HepG2 (cell line): ENCODE measurements at regions not wholly inside any gene's neighbourhood (a gene's known extent, or its start where the extent isn't known, plus 50 kb on each side); places are given as distances from the start of the nearest gene placed in this dataset.

ENCODE experiments used
- ATAC-seq: fragments of 200-7000 bp; cut with Tn5 transposase; 3 replicates; pipeline ENCODE4 v1.9.1; 2020; ENCODE audit warnings: mild to moderate bottlenecking, moderate library complexity
- BruUV-seq: library from RNA; stranded (reverse); fragments of 400-500 nt; replicated peaks from 2 replicates; lab custom pipeline; 2021; lab: Mats Ljungman, UMichigan
- CTCF ChIA-PET: fragments of 300-600 bp; formaldehyde crosslinking; extraction: SDS; loops from one replicate; lab custom pipeline; 2021; ENCODE audit warnings: low total read pairs, inconsistent platforms, low intra/inter-chr PET ratio; lab: Yijun Ruan, JAX
- POLR2A ChIA-PET: fragments of 350-600 bp; sonication (Branson Sonifier 250); formaldehyde crosslinking; loops from one replicate; lab custom pipeline; 2020; ENCODE audit warnings: antibody characterized with exemption, inconsistent platforms; lab: Yijun Ruan, JAX
- DNase-seq: peaks from one replicate; pipeline ENCODE4 v3.0.0-alpha.2; 2015; ENCODE audit warnings: low spot score
- FAIRE-seq: peaks from 3 replicates; lab custom pipeline; 2011; peaks lifted over from hg19 to GRCh38; lab: Jason Lieb, UNC
- H2AFZ ChIP-seq: one replicate; pipeline ENCODE4 v1.6.1; 2011; ENCODE audit warnings: low read length, inconsistent platforms
- H3K27ac ChIP-seq: fragments of 300-600 bp; 3 replicates; pipeline ENCODE4 v1.8.0; 2011; ENCODE audit warnings: mixed run types, mild to moderate bottlenecking, mixed read lengths, low read length, inconsistent platforms; ENCODE audit not compliant: insufficient read depth; ENCODE audit errors: extremely low read length
- H3K27me3 ChIP-seq, 2 experiments: fragments of 200-600 bp in 1 of 2; 2 replicates in 1 of 2; 3 replicates in 1 of 2; pipeline versions ENCODE4 v1.6.0 to v1.8.0; 2011; ENCODE audit warnings: low read length in 2 of 2, mild to moderate bottlenecking in 2 of 2, moderate library complexity in 2 of 2, inconsistent platforms in 1 of 2; ENCODE audit not compliant: insufficient read depth in 2 of 2, control insufficient read depth in 1 of 2
- H3K36me3 ChIP-seq, 2 experiments: fragments of 200-600 bp in 1 of 2; replicated peaks in 1 of 2; 2 replicates in 1 of 2; 3 replicates in 1 of 2; pipeline versions ENCODE4 v1.5.1 to v1.8.0; 2011; ENCODE audit warnings: low read length in 2 of 2, inconsistent platforms in 1 of 2; ENCODE audit not compliant: insufficient read depth in 2 of 2, control insufficient read depth in 1 of 2
- H3K4me1 ChIP-seq: 2 replicates; pipeline ENCODE4 v1.5.1; 2012; ENCODE audit warnings: low read length, inconsistent platforms; ENCODE audit not compliant: insufficient read depth
- H3K4me2 ChIP-seq: 2 replicates; pipeline ENCODE4 v1.6.0; 2011; ENCODE audit warnings: low read depth, low read length, inconsistent platforms
- H3K4me3 ChIP-seq, 3 experiments: fragments of 200-600 bp in 1 of 3; sonication (generic), shearing (Covaris generic) in 1 of 3; replicated peaks in 1 of 3; 2 replicates each; pipeline ENCODE4 v1.5.1; 2011 to 2016; ENCODE audit warnings: low read length in 3 of 3, inconsistent platforms in 2 of 3, low read depth in 2 of 3, mild to moderate bottlenecking in 2 of 3, control low read depth in 1 of 3, mixed read lengths in 1 of 3; ENCODE audit not compliant: insufficient read depth in 1 of 3
- H3K79me2 ChIP-seq: one replicate; pipeline ENCODE4 v1.6.1; 2011; ENCODE audit warnings: low read length, inconsistent platforms; ENCODE audit not compliant: insufficient read depth
- H3K9ac ChIP-seq: 2 replicates; pipeline ENCODE4 v1.6.0; 2011; ENCODE audit warnings: mild to moderate bottlenecking, low read depth, low read length, inconsistent platforms; ENCODE audit not compliant: insufficient read depth
- H3K9me3 ChIP-seq: 2 replicates; pipeline ENCODE4 v1.5.1; 2012; ENCODE audit warnings: mild to moderate bottlenecking, low read length
- H4K20me1 ChIP-seq: 2 replicates; pipeline ENCODE4 v1.6.0; 2011; ENCODE audit warnings: inconsistent platforms, mild to moderate bottlenecking, low read length, moderate library complexity; ENCODE audit not compliant: insufficient read depth
- ATF7 ChIP-seq, 2 experiments: fragments of 450-650 bp in 1 of 2; sonication (generic) in 1 of 2; formaldehyde crosslinking in 1 of 2; IDR thresholded peaks; 2 replicates each; pipeline versions ENCODE4 v1.4.0 to v1.6.1; 2016 to 2020; ENCODE audit warnings: antibody characterized with exemption in 1 of 2, mild to moderate bottlenecking in 1 of 2, missing genetic modification reagents in 1 of 2
- ATM ChIP-seq: fragments of 450-650 bp; IDR thresholded peaks from 2 replicates; pipeline ENCODE4 v1.7.1; 2017; ENCODE audit warnings: mild to moderate bottlenecking, borderline replicate concordance
- HIVEP1 ChIP-seq: sonication (generic); formaldehyde crosslinking; IDR thresholded peaks from 2 replicates; pipeline ENCODE4 v1.4.0; 2020; ENCODE audit warnings: mild to moderate bottlenecking, missing genetic modification reagents
- NBN ChIP-seq: fragments of 450-650 bp; conservative IDR thresholded peaks from 2 replicates; pipeline ENCODE4 v1.6.1; 2017
- NFATC3 ChIP-seq: sonication (generic); formaldehyde crosslinking; IDR thresholded peaks from 2 replicates; pipeline ENCODE4 v1.5.1; 2020; ENCODE audit warnings: mild to moderate bottlenecking, missing genetic modification reagents
- RCOR2 ChIP-seq: IDR thresholded peaks from 2 replicates; pipeline ENCODE4 v1.6.1; 2016; ENCODE audit warnings: missing biosample characterization, missing genetic modification reagents
- ZFP36 ChIP-seq: fragments of 150-350 bp; IDR thresholded peaks from 2 replicates; pipeline ENCODE4 v1.6.1; 2018; ENCODE audit warnings: borderline replicate concordance, low read length, low read depth; ENCODE audit not compliant: partially characterized antibody
- ZNF24 ChIP-seq: fragments of 450-650 bp; IDR thresholded peaks from 2 replicates; pipeline ENCODE4 v1.6.1; 2017; ENCODE audit warnings: antibody characterized with exemption, mild to moderate bottlenecking
- ZNF331 ChIP-seq: sonication (generic); formaldehyde crosslinking; IDR thresholded peaks from 2 replicates; pipeline ENCODE4 v1.4.0; 2020; ENCODE audit warnings: missing genetic modification reagents
- ZNF33B ChIP-seq: sonication (generic); formaldehyde crosslinking; IDR thresholded peaks from 2 replicates; pipeline ENCODE4 v1.5.1; 2020; ENCODE audit warnings: mild to moderate bottlenecking, missing genetic modification reagents
- ZNF629 ChIP-seq: sonication (generic); formaldehyde crosslinking; conservative IDR thresholded peaks from 2 replicates; pipeline ENCODE4 v1.5.0; 2020; ENCODE audit warnings: missing genetic modification reagents
- WGBS: methylation state at CpG from one replicate; pipeline ENCODE4 v1.1.6; 2017; ENCODE audit warnings: low lambda C conversion rate; 5-methylcytosine and 5-hydroxymethylcytosine counted together
- in situ Hi-C: cut with HindIII; loops from 2 replicates; pipeline ENCODE4 v1.10.0; 2017; ENCODE audit warnings: low pct_unique_long_range_greater_than_20kb; ENCODE audit not compliant: extremely low pct_ligation_motif_present
- intact Hi-C: fragments of 100-400 bp; cut with micrococcal nuclease; formaldehyde crosslinking; loops from one replicate; pipeline ENCODE4 v1.10.0; 2022; ENCODE audit not compliant: unreplicated experiment
- TF ChIP-seq, protein P1 (sequence below): sonication (generic); formaldehyde crosslinking; IDR thresholded peaks from 2 replicates; pipeline ENCODE4 v1.4.0; 2020; ENCODE audit warnings: missing genetic modification reagents, borderline replicate concordance
- TF ChIP-seq, protein P2 (sequence below): sonication (generic); formaldehyde crosslinking; IDR thresholded peaks from 2 replicates; pipeline ENCODE4 v1.5.1; 2020; ENCODE audit warnings: mild to moderate bottlenecking, missing genetic modification reagents, borderline replicate concordance
- TF ChIP-seq, protein P3 (sequence below): sonication (generic); formaldehyde crosslinking; IDR thresholded peaks from 2 replicates; pipeline ENCODE4 v1.4.0; 2020; ENCODE audit warnings: missing genetic modification reagents, borderline replicate concordance
- TF ChIP-seq, protein P4 (sequence below): sonication (generic); formaldehyde crosslinking; IDR thresholded peaks from 2 replicates; pipeline ENCODE4 v1.8.1; 2023; ENCODE audit warnings: mild to moderate bottlenecking, missing genetic modification reagents

DNA sequence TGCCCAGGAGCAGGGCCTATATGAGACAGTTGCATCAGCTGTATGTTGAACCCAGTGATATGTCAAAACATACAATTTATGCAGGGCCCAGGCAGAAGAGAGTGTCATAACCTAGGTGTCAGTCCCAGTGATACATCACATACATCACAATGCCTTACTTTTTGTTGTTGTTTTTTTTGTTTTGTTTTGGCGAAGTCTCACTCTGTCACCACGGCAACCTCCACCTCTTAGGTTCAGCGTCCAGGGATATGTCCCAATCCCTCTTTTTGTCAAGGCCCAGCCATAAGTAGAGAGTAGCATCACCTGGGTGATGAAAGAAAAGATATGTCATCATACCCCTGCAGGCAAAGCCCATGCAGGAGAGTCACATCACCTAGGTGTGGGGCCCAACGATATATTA, 56.8 kb upstream of the ZNF730 start:
- no TSS peak for BruUV-seq
- Histone ChIP-seq H3K4me1 (no peaks in the 10 kb centered on the region), H3K27me3 (no peaks in the 10 kb centered on the region), H3K4me2 (no peak overlapping the region), H2AFZ (no peak overlapping the region), H3K79me2 (no peaks in the 10 kb centered on the region), H3K36me3 (no peaks in the 10 kb centered on the region), H3K27ac (no peak overlapping the region), H3K9me3 (peaks cover 95% of the 10 kb centered on the region), H3K9ac (no peak overlapping the region), H3K4me3 (no peak overlapping the region), H4K20me1 (no peaks in the 10 kb centered on the region)
- POLR2A ChIA-PET: no interaction called here
- CTCF ChIA-PET: no interaction called here
- no peak for DNase-seq
- 2% methylated on average over 4 of the region's 4 CpGs for WGBS
- no peak for FAIRE-seq
- in situ Hi-C loops: no loop called here
- intact Hi-C loops: no loop called here
- no peak for ATAC-seq
- TF ChIP-seq NBN: no peak
- no peak for TF ChIP-seq ZNF24
- no peak for TF ChIP-seq ZNF331 (CRISPR knock-in tag)
- TF ChIP-seq, protein P1, sequence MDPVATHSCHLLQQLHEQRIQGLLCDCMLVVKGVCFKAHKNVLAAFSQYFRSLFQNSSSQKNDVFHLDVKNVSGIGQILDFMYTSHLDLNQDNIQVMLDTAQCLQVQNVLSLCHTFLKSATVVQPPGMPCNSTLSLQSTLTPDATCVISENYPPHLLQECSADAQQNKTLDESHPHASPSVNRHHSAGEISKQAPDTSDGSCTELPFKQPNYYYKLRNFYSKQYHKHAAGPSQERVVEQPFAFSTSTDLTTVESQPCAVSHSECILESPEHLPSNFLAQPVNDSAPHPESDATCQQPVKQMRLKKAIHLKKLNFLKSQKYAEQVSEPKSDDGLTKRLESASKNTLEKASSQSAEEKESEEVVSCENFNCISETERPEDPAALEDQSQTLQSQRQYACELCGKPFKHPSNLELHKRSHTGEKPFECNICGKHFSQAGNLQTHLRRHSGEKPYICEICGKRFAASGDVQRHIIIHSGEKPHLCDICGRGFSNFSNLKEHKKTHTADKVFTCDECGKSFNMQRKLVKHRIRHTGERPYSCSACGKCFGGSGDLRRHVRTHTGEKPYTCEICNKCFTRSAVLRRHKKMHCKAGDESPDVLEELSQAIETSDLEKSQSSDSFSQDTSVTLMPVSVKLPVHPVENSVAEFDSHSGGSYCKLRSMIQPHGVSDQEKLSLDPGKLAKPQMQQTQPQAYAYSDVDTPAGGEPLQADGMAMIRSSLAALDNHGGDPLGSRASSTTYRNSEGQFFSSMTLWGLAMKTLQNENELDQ (CRISPR knock-in tag): no peak
- TF ChIP-seq ZNF629 (CRISPR knock-in tag): no peak
- TF ChIP-seq ATM: no peak
- TF ChIP-seq HIVEP1 (CRISPR knock-in tag): no peak
- TF ChIP-seq, protein P2, sequence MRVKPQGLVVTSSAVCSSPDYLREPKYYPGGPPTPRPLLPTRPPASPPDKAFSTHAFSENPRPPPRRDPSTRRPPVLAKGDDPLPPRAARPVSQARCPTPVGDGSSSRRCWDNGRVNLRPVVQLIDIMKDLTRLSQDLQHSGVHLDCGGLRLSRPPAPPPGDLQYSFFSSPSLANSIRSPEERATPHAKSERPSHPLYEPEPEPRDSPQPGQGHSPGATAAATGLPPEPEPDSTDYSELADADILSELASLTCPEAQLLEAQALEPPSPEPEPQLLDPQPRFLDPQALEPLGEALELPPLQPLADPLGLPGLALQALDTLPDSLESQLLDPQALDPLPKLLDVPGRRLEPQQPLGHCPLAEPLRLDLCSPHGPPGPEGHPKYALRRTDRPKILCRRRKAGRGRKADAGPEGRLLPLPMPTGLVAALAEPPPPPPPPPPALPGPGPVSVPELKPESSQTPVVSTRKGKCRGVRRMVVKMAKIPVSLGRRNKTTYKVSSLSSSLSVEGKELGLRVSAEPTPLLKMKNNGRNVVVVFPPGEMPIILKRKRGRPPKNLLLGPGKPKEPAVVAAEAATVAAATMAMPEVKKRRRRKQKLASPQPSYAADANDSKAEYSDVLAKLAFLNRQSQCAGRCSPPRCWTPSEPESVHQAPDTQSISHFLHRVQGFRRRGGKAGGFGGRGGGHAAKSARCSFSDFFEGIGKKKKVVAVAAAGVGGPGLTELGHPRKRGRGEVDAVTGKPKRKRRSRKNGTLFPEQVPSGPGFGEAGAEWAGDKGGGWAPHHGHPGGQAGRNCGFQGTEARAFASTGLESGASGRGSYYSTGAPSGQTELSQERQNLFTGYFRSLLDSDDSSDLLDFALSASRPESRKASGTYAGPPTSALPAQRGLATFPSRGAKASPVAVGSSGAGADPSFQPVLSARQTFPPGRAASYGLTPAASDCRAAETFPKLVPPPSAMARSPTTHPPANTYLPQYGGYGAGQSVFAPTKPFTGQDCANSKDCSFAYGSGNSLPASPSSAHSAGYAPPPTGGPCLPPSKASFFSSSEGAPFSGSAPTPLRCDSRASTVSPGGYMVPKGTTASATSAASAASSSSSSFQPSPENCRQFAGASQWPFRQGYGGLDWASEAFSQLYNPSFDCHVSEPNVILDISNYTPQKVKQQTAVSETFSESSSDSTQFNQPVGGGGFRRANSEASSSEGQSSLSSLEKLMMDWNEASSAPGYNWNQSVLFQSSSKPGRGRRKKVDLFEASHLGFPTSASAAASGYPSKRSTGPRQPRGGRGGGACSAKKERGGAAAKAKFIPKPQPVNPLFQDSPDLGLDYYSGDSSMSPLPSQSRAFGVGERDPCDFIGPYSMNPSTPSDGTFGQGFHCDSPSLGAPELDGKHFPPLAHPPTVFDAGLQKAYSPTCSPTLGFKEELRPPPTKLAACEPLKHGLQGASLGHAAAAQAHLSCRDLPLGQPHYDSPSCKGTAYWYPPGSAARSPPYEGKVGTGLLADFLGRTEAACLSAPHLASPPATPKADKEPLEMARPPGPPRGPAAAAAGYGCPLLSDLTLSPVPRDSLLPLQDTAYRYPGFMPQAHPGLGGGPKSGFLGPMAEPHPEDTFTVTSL (CRISPR knock-in tag): no peak
- TF ChIP-seq, protein P3, sequence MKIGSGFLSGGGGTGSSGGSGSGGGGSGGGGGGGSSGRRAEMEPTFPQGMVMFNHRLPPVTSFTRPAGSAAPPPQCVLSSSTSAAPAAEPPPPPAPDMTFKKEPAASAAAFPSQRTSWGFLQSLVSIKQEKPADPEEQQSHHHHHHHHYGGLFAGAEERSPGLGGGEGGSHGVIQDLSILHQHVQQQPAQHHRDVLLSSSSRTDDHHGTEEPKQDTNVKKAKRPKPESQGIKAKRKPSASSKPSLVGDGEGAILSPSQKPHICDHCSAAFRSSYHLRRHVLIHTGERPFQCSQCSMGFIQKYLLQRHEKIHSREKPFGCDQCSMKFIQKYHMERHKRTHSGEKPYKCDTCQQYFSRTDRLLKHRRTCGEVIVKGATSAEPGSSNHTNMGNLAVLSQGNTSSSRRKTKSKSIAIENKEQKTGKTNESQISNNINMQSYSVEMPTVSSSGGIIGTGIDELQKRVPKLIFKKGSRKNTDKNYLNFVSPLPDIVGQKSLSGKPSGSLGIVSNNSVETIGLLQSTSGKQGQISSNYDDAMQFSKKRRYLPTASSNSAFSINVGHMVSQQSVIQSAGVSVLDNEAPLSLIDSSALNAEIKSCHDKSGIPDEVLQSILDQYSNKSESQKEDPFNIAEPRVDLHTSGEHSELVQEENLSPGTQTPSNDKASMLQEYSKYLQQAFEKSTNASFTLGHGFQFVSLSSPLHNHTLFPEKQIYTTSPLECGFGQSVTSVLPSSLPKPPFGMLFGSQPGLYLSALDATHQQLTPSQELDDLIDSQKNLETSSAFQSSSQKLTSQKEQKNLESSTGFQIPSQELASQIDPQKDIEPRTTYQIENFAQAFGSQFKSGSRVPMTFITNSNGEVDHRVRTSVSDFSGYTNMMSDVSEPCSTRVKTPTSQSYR (CRISPR knock-in tag): no peak
- no peak for TF ChIP-seq NFATC3
- TF ChIP-seq ATF7 (IDR thresholded peaks at IDR 0.05): no peak
- no peak for TF ChIP-seq ATF7 (CRISPR knock-in tag; IDR thresholded peaks at IDR 0.05)
- TF ChIP-seq RCOR2 (CRISPR knock-in tag): no peak
- TF ChIP-seq, protein P4, sequence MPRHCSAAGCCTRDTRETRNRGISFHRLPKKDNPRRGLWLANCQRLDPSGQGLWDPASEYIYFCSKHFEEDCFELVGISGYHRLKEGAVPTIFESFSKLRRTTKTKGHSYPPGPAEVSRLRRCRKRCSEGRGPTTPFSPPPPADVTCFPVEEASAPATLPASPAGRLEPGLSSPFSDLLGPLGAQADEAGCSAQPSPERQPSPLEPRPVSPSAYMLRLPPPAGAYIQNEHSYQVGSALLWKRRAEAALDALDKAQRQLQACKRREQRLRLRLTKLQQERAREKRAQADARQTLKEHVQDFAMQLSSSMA: no peak
- TF ChIP-seq ZFP36: no peak
- TF ChIP-seq ZNF33B (CRISPR knock-in tag): no peak
